Kidney (tissue), 13 donors: ENCODE measurements at regions not wholly inside any gene's neighbourhood (a gene's known extent, or its start where the extent isn't known, plus 50 kb on each side); places are given as distances from the start of the nearest gene placed in this dataset.

Experiments used
- DNase-seq, 5 donors: peaks; one replicate each; pipeline ENCODE4 v3.0.0-alpha.2; 2013 to 2020
- FAIRE-seq: peaks from 2 replicates; lab custom pipeline; 2012; peaks lifted over from hg19 to GRCh38; lab: Jason Lieb, UNC
- H3K27ac ChIP-seq, 2 donors: one replicate each; pipeline ENCODE4 v1.7.0; 2013; ENCODE audit warnings: low read depth in 2 of 2, low read length in 2 of 2, inconsistent platforms in 1 of 2
- H3K27me3 ChIP-seq: one replicate; pipeline ENCODE4 v1.7.1; 2013; ENCODE audit warnings: low read length, inconsistent platforms; ENCODE audit not compliant: control insufficient read depth, insufficient read depth
- H3K36me3 ChIP-seq, 3 donors: one replicate each; pipeline versions ENCODE4 v1.7.0 to v1.7.1; 2013; ENCODE audit warnings: low read length in 3 of 3, control low read depth in 1 of 3, inconsistent platforms in 1 of 3; ENCODE audit not compliant: insufficient read depth in 3 of 3, control insufficient read depth in 2 of 3
- H3K4me1 ChIP-seq, 3 donors: one replicate each; pipeline versions ENCODE4 v1.7.0 to v1.7.1; 2013; ENCODE audit warnings: low read length in 3 of 3, inconsistent platforms in 1 of 3, low read depth in 1 of 3; ENCODE audit not compliant: control insufficient read depth in 2 of 3, insufficient read depth in 2 of 3
- H3K4me3 ChIP-seq, 3 donors: one replicate each; pipeline versions ENCODE4 v1.7.0 to v1.8.1; 2013; ENCODE audit warnings: low read length in 3 of 3, control low read depth in 1 of 3, inconsistent platforms in 1 of 3
- H3K9ac ChIP-seq, 3 donors: one replicate each; pipeline versions ENCODE4 v1.7.0 to v1.7.1; 2013; ENCODE audit warnings: low read length in 3 of 3, control low read depth in 1 of 3, inconsistent platforms in 1 of 3
- H3K9me3 ChIP-seq, 3 donors: one replicate each; pipeline versions ENCODE4 v1.7.0 to v1.7.1; 2013; ENCODE audit warnings: low read length in 3 of 3, control low read depth in 1 of 3, inconsistent platforms in 1 of 3; ENCODE audit not compliant: control insufficient read depth in 2 of 3, insufficient read depth in 1 of 3
- intact Hi-C: fragments of 100-400 bp; cut with DNase I; formaldehyde crosslinking; loops from one replicate; pipeline ENCODE4 v1.11.1; 2022
- TF ChIP-seq, protein P1 (sequence below): IDR thresholded peaks from 3 replicates; pipeline ENCODE4 v1.5.1; 2012; ENCODE audit warnings: mild to moderate bottlenecking, moderate library complexity, borderline replicate concordance; ENCODE audit not compliant: insufficient read depth; ENCODE audit errors: extremely low read depth
- donor health status: control.
- donor health status: control.
- donor health status: control.
- donor health status: control.
- donor health status: control.
- donor health status: DM: yes; HTN: yes; CAD: no.
- donor health status: Normal renal cell carcinoma (clear cell type).

DNA sequence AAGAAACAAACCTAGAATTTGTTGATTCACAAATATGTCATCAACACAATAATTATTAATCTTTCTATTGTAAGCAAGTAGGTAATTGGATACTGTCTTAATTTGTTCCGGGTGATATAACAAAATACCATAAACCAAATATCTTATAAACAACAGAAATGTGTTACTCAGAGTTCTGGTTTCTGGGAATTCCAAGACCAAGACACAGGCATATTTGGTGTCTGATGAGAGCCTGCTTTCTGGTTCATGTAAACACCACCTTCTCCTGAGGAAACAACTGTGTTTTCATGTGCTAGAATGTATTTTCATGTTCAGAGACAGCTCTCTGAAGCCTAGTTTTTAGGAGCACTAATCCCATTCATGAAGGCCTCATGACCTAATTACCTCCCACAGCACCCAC lies 1819.5 kb downstream of the SLITRK5 start:
- no peak overlapping the region for H3K27ac ChIP-seq
- FAIRE-seq (no peak), DNase-seq (no peak)
- H3K9ac ChIP-seq, result no peak overlapping the region
- intact Hi-C loops, result no loop called here
- H3K9me3 ChIP-seq, result no peaks in the 10 kb centered on the region
- no peak overlapping the region for H3K4me3 ChIP-seq
- TF ChIP-seq, protein P1, sequence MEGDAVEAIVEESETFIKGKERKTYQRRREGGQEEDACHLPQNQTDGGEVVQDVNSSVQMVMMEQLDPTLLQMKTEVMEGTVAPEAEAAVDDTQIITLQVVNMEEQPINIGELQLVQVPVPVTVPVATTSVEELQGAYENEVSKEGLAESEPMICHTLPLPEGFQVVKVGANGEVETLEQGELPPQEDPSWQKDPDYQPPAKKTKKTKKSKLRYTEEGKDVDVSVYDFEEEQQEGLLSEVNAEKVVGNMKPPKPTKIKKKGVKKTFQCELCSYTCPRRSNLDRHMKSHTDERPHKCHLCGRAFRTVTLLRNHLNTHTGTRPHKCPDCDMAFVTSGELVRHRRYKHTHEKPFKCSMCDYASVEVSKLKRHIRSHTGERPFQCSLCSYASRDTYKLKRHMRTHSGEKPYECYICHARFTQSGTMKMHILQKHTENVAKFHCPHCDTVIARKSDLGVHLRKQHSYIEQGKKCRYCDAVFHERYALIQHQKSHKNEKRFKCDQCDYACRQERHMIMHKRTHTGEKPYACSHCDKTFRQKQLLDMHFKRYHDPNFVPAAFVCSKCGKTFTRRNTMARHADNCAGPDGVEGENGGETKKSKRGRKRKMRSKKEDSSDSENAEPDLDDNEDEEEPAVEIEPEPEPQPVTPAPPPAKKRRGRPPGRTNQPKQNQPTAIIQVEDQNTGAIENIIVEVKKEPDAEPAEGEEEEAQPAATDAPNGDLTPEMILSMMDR, result no peak
- no peaks in the 10 kb centered on the region for H3K4me1 ChIP-seq
- H3K36me3 ChIP-seq, result no peaks in the 10 kb centered on the region
- no peaks in the 10 kb centered on the region for H3K27me3 ChIP-seq

DNA sequence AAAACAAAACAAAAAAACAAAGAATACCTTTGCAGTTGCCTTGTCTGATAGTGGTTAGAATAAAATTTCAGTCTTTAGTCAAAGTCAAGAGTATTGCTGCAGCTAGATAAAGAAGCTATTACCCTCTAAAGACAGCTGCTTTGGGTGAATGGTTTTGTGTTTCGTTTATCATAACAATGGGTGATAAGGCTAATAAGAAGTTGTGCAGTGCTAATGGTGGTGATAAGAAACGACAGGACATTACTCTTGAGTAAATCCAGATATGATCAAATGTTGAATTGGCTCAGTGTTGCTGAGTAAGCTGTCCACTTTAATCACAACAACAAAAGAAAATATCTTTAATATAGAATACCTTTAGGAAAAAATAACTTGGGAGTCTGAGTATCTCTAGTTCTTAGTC lies 1825.3 kb downstream of the SLITRK5 start:
- H3K4me1 ChIP-seq, result no peaks in the 10 kb centered on the region
- H3K27ac ChIP-seq, result no peak overlapping the region
- H3K9ac ChIP-seq, result no peak overlapping the region
- no peaks in the 10 kb centered on the region for H3K9me3 ChIP-seq
- intact Hi-C loops, result no loop called here
- TF ChIP-seq, protein P1, result no peak
- no peak for FAIRE-seq
- no peak overlapping the region for H3K4me3 ChIP-seq
- no peak for DNase-seq
- no peaks in the 10 kb centered on the region for H3K36me3 ChIP-seq
- H3K27me3 ChIP-seq, result no peaks in the 10 kb centered on the region

DNA sequence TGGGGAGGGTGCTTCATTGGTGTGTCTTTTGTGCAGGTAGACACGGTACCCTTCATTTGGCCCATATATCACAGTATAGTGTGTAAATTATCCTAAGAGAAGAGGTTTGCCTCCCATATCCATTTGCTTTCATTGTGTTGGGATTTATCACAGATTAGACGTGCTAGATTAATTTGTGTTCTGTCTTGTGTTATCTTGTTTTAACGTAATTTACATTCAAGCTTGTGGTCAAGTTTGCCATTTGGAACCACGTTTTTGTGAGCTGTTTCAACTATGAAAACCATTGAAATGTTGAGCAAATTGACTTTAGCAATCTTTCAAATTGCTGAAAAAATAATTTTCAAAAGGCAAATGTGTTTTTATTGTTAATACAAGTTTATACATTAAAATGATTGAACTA lies 1826.5 kb downstream of the SLITRK5 start:
- intact Hi-C loops, result no loop called here
- no peak overlapping the region for H3K4me3 ChIP-seq
- FAIRE-seq (no peak), DNase-seq (no peak)
- H3K27ac ChIP-seq, result no peak overlapping the region
- H3K27me3 ChIP-seq, result no peaks in the 10 kb centered on the region
- TF ChIP-seq, protein P1, result no peak
- no peaks in the 10 kb centered on the region for H3K9me3 ChIP-seq
- H3K9ac ChIP-seq, result no peak overlapping the region
- H3K4me1 ChIP-seq, result no peaks in the 10 kb centered on the region
- no peaks in the 10 kb centered on the region for H3K36me3 ChIP-seq

DNA sequence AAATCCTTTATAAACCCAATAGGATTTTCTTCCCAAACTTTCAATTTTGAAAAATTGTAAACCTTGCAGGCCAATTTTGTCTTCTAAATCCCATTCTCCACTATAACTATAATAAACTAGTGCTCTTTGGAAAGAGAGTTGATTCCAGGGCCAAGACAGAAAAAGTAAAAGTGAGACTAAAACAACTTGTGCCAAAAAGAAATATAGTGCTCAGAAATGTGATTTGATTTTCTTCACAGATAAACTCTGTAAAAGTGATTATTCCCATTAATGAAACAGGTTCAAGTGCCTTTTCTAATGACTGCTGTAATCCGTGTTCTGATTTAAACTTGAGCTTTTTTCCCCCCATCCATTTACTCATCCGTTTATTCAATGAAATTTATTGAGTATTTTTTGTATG lies 1831.1 kb downstream of the SLITRK5 start:
- no peaks in the 10 kb centered on the region for H3K4me1 ChIP-seq
- intact Hi-C loops, result no loop called here
- H3K9me3 ChIP-seq, result no peaks in the 10 kb centered on the region
- H3K36me3 ChIP-seq, result no peaks in the 10 kb centered on the region
- TF ChIP-seq, protein P1, result no peak
- FAIRE-seq, result no peak
- no peak overlapping the region for H3K9ac ChIP-seq
- no peaks in the 10 kb centered on the region for H3K27me3 ChIP-seq
- DNase-seq, result no peak
- H3K27ac ChIP-seq, result no peak overlapping the region
- H3K4me3 ChIP-seq, result no peak overlapping the region
